Keratinocyte (primary cell): ENCODE measurements at regions not wholly inside any gene's neighbourhood (a gene's known extent, or its start where the extent isn't known, plus 50 kb on each side); places are given as distances from the start of the nearest gene placed in this dataset.

Experiments
- DNase-seq: peaks from one replicate; pipeline ENCODE4 v3.0.0-alpha.2; 2011; ENCODE audit warnings: low read depth, missing footprints, low spot score
- FAIRE-seq: peaks from 2 replicates; lab custom pipeline; 2011; peaks lifted over from hg19 to GRCh38; lab: Jason Lieb, UNC
- H2AFZ ChIP-seq: 2 replicates; pipeline ENCODE4 v1.6.0; 2012; ENCODE audit warnings: low read length, control low read depth, inconsistent platforms; ENCODE audit not compliant: control insufficient read depth
- H3K27ac ChIP-seq: 2 replicates; pipeline ENCODE4 v1.5.1; 2011; ENCODE audit warnings: low read length; ENCODE audit not compliant: control insufficient read depth, insufficient read depth
- H3K27me3 ChIP-seq: 3 replicates; pipeline ENCODE4 v1.6.0; 2011; ENCODE audit warnings: low read length; ENCODE audit not compliant: control insufficient read depth, insufficient read depth; ENCODE audit errors: extremely low read depth
- H3K36me3 ChIP-seq, 2 experiments: 2 replicates in 1 of 2; 3 replicates in 1 of 2; pipeline ENCODE4 v1.5.1; 2011; ENCODE audit warnings: low read length in 2 of 2, mild to moderate bottlenecking in 1 of 2; ENCODE audit not compliant: control insufficient read depth in 2 of 2, insufficient read depth in 2 of 2; ENCODE audit errors: extremely low read depth in 1 of 2
- H3K4me1 ChIP-seq: 3 replicates; pipeline ENCODE4 v1.5.1; 2011; ENCODE audit warnings: low read length; ENCODE audit not compliant: control insufficient read depth, insufficient read depth; ENCODE audit errors: extremely low read depth
- H3K4me2 ChIP-seq: 3 replicates; pipeline ENCODE4 v1.6.0; 2011; ENCODE audit warnings: low read depth, low read length; ENCODE audit not compliant: control insufficient read depth, insufficient read depth; ENCODE audit errors: extremely low read depth
- H3K4me3 ChIP-seq, 3 experiments: fragments of 200-600 bp in 1 of 3; sonication (generic) in 1 of 3; 2 replicates in 2 of 3; 3 replicates in 1 of 3; pipeline ENCODE4 v1.5.1; 2011 to 2016; ENCODE audit warnings: low read length in 3 of 3, mild to moderate bottlenecking in 3 of 3, control low read depth in 2 of 3, inconsistent platforms in 1 of 3, low read depth in 1 of 3, mixed read lengths in 1 of 3, mixed run types in 1 of 3, moderate library complexity in 1 of 3; ENCODE audit not compliant: control insufficient read depth in 2 of 3, insufficient read depth in 2 of 3; ENCODE audit errors: extremely low read depth in 1 of 3
- H3K79me2 ChIP-seq: 2 replicates; pipeline ENCODE4 v1.6.0; 2012; ENCODE audit warnings: low read length; ENCODE audit not compliant: control insufficient read depth, insufficient read depth
- H3K9ac ChIP-seq: 3 replicates; pipeline ENCODE4 v1.6.0; 2011; ENCODE audit warnings: low read length; ENCODE audit not compliant: control insufficient read depth, insufficient read depth; ENCODE audit errors: extremely low read depth
- H3K9me1 ChIP-seq: 3 replicates; pipeline ENCODE4 v1.6.0; 2011; ENCODE audit warnings: low read length; ENCODE audit not compliant: control insufficient read depth, insufficient read depth; ENCODE audit errors: extremely low read depth
- H3K9me3 ChIP-seq: 2 replicates; pipeline ENCODE4 v1.5.1; 2012; ENCODE audit warnings: low read depth, low read length; ENCODE audit not compliant: control insufficient read depth
- H4K20me1 ChIP-seq: 3 replicates; pipeline ENCODE4 v1.6.0; 2011; ENCODE audit warnings: low read length; ENCODE audit not compliant: control insufficient read depth, insufficient read depth; ENCODE audit errors: extremely low read depth
- CTCF ChIP-seq, 3 experiments: IDR thresholded peaks in 1 of 3; conservative IDR thresholded peaks in 1 of 3; optimal IDR thresholded peaks in 1 of 3; 2 replicates in 2 of 3; 3 replicates in 1 of 3; pipeline versions ENCODE3 to v1.5.1; 2011; ENCODE audit warnings: low read length in 3 of 3, mild to moderate bottlenecking in 3 of 3, moderate library complexity in 2 of 3, control low read depth in 1 of 3, inconsistent platforms in 1 of 3; ENCODE audit not compliant: insufficient read depth in 2 of 3; ENCODE audit errors: extremely low read depth in 1 of 3
- EZH2 ChIP-seq: IDR thresholded peaks from one replicate; pipeline ENCODE4 v1.6.1; 2012; ENCODE audit warnings: inconsistent platforms, mild to moderate bottlenecking, low read length, moderate library complexity
- dilution Hi-C: fragments of 300-500 bp; cut with MboI; formaldehyde crosslinking; loops from one replicate; pipeline ENCODE4 v1.7.0; 2020; ENCODE audit warnings: low sequenced_read_pairs; ENCODE audit not compliant: extremely low pct_ligation_motif_present

- Histone ChIP-seq H3K27ac (no peak overlapping the region), H3K36me3 (no peaks in the 10 kb centered on the region), H3K27me3 (no peaks in the 10 kb centered on the region), H2AFZ (no peak overlapping the region), H3K9me3 (no peaks in the 10 kb centered on the region), H3K4me3 (no peak overlapping the region), H4K20me1 (no peaks in the 10 kb centered on the region), H3K4me2 (no peak overlapping the region), H3K9ac (no peak overlapping the region), H3K79me2 (no peaks in the 10 kb centered on the region), H3K9me1 (no peaks in the 10 kb centered on the region), H3K4me1 (no peaks in the 10 kb centered on the region)
- dilution Hi-C loops: no loop called here
- no peak for TF ChIP-seq EZH2
- no peak for TF ChIP-seq CTCF (optimal IDR thresholded peaks at IDR 0.05 in 1 of 3, IDR thresholded peaks at IDR 0.05 in 1 of 3, conservative IDR thresholded peaks at IDR 0.05 in 1 of 3; ENCODE audit: extremely low read depth in 1 of 3, insufficient read depth in 2 of 3, low read length in 3 of 3)
- DNase-seq (no peak), FAIRE-seq (no peak)
Measured at GRCh38 chr1:90550626-90551406, 166.3 kb downstream of the BARHL2 start.

GRCh38 chr1:90544356-90544755 lies 172.7 kb downstream of the BARHL2 start:
- FAIRE-seq: no peak
- H3K4me3 ChIP-seq: no peak overlapping the region
- H3K4me1 ChIP-seq: no peaks in the 10 kb centered on the region
- H3K79me2 ChIP-seq: no peaks in the 10 kb centered on the region
- H3K9me1 ChIP-seq: no peaks in the 10 kb centered on the region
- no peaks in the 10 kb centered on the region for H3K27me3 ChIP-seq
- dilution Hi-C loops: no loop called here
- H2AFZ ChIP-seq: no peak overlapping the region
- no peak overlapping the region for H3K9ac ChIP-seq
- no peaks in the 10 kb centered on the region for H4K20me1 ChIP-seq
- no peaks in the 10 kb centered on the region for H3K36me3 ChIP-seq
- no peak overlapping the region for H3K27ac ChIP-seq
- DNase-seq: no peak
- H3K4me2 ChIP-seq: no peak overlapping the region
- no peaks in the 10 kb centered on the region for H3K9me3 ChIP-seq
- no peak for TF ChIP-seq EZH2
- no peak for TF ChIP-seq CTCF (optimal IDR thresholded peaks at IDR 0.05 in 1 of 3, IDR thresholded peaks at IDR 0.05 in 1 of 3, conservative IDR thresholded peaks at IDR 0.05 in 1 of 3; ENCODE audit: extremely low read depth in 1 of 3, insufficient read depth in 2 of 3, low read length in 3 of 3)
